Activated naive CD4-positive, alpha-beta T cell (primary cell): ENCODE measurements at regions not wholly inside any gene's neighbourhood (a gene's known extent, or its start where the extent isn't known, plus 50 kb on each side); places are given as distances from the start of the nearest gene placed in this dataset.

ENCODE experiments used
- DNase-seq, 4 experiments: peaks; one replicate each; lab custom pipeline; 2025; lab: John Stamatoyannopoulos, UW

DNA sequence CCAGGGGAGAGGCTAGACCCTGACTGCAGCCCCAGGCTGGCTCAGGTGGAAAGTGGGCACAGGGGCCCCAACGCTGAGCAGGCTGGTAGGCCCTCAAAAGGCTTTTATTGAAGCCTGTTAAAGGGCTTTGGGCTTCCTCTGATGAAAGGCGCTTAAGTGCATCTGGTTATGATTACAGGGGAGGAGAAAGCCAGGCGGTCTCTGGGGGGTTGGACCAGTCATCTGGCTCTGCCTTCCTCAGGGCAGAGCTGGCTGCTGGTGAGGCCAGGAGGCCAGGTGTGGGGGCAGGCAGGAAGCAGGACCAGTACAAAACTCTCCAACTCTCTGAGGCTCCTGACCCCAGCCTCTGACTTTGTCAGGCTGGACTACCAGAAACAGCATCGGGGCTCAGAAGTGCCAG lies 68.8 kb upstream of the BCOR start:
- no peak for DNase-seq

DNA sequence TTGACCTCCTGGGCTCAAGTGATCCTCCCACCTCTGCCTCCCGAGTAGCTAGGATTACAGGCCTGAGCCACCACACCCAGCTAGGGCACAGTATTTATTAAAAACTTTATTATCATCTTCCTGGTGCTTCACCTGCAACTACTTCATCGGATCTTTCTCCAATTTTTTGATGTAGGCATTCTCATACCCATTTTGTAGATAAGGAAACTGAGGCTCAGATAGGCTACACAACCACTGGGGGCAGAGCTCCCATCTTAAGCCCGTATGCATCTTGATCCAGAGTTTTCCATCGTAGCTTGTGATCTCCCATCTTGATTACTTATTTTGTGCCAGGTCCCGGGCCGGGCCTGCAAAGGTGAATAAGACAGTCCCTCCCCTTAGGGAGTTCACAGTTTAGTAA lies 68.1 kb upstream of the BCOR start:
- no peak for DNase-seq

DNA sequence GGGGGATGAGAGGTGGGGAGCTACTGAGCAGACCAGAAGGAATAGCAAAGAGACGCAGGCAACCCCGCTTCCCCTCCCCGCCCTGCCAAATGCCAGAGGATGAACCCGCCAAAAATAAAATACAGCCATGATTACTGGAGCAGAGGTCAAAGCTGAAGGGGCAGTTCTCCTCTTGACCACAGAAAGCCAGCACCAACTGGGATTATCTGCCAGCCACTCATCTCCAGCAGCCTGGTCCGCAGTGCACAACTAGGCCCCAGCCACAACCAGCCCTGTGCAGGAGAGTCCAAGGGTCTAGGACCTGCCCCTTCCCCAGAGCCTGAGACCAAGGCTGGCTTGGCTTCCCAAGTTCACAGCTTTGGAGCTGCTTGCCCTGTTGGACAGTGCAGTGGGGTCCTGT lies 67.4 kb upstream of the BCOR start:
- no peak for DNase-seq

DNA sequence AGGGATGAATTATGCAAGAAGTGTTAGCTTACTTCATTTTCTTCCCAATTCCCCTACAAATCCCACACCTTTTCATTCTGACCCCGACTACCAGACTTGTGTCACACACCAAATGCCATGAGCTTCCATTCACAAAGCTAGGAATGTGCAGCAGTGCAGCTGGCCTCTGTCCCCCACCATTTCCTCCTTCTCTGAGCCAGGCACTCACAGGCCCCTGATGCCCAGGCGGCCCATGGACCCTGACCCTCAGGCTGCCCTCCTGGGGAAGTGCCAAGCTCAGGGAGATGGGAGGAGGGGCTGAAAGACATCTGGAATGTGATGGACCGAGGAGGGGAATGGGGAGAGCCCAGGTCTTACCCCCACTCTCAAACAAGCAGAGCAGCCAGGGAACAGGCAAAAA lies 67.0 kb upstream of the BCOR start:
- DNase-seq, result no peak

DNA sequence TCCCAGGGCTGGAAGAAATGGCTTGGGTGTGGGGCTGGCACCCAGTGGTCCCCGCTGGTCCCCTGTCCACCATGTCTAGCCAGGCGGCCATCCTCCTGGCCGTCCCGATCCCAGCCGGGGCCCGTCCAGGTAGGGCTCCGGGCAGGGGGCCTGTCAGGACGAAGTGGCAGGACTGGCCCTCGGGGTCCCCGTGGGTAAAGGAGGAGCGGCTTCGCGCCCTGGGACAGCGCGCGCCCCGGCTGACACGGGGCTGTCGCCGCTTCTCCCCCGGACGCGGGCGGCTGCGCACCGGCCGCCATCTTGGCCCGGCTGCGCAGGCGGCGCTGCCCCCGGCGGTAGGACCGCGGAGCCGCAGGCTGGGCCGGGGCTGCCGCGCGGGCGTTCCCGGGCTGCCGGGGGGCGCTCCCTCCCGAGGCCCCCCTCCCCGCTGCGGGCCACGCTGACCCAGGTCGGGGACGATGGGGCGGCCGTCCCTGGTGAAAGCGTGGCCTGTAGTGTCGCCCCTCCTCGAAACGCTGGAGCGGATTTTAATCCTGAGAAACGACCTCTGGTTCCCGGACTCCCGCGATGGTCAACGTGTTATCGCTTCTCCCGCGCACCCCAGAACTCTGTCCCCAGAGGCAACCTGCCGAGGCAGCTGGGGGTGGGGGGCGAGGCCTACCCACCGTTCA lies 60.4 kb upstream of the BCOR start:
- peak in 1 of 4 experiments; percentile 29 for DNase-seq

DNA sequence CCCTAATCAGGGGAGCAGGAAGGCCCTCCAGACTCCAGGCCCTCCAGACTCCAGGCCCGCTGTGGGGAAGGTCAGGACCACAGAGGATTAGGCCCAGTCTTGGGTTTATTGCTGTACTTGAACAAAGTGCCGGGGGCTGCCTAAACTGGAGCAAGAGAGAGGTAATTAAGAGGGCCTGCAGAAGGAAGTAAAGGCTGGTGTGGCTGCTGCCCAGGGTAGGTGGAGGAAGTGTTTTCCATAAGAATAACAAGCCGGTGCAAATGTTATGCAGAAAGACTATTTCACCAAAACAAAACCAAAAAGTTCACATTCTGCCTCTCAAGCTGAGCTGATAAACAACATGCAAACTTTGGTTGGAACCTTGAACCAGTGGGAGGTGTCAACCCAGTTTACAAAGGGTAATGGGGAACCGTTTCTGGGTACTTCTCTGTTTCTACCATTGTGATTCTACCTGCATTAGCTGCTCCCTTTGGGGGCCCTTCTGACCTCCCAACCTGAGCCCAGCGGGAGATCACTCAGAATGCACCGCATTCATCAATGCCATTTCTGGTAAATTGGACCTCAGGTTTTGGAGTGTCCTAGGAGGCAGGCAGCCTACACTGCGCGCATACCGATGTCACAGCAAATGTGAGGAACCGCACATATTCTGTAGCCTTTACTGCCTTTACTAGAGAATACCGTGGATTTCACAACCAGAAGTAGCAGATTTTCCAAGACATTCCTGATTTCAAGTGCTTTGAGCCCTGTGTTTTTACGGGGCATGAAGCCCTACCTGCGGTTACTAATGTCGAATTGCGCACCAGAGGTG lies 59.7 kb upstream of the BCOR start:
- no peak for DNase-seq

DNA sequence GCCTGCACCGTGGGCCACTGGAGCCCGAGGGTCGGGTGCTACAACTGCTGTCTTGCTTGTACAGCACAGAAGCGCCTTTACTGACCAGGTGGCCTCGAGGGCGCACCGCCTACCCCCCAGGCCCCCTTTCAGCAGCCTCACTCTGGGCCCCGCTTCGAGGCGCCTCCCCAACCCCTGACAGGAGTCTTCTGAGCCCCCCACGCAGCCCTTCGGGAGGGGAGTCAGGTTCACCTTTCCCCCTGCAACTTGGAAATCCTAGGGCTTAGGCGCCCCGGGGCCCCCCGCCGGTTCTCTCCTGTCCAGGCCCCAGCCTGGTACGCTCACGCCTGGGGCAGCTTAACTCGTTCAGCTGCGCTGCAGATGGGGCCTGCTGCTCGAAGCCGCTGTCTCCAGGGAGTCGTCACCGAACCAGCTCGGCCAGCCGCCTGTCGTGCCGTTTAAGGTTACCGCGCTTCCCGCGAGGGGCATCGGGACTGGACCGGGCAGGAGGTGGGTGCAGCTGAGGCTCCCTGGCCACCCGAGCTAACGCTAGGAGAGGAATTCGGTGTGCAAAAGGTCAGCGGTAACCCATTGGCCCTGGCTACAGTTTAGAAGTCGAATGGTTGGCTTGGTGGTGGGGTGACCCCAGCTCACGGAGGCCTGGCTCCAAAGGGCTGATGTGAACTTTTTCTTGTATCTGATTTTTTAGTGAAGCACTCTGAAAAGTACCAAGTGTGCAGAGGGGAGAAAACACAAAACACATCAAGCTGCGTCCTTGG lies 58.9 kb upstream of the BCOR start:
- DNase-seq, result no peak

DNA sequence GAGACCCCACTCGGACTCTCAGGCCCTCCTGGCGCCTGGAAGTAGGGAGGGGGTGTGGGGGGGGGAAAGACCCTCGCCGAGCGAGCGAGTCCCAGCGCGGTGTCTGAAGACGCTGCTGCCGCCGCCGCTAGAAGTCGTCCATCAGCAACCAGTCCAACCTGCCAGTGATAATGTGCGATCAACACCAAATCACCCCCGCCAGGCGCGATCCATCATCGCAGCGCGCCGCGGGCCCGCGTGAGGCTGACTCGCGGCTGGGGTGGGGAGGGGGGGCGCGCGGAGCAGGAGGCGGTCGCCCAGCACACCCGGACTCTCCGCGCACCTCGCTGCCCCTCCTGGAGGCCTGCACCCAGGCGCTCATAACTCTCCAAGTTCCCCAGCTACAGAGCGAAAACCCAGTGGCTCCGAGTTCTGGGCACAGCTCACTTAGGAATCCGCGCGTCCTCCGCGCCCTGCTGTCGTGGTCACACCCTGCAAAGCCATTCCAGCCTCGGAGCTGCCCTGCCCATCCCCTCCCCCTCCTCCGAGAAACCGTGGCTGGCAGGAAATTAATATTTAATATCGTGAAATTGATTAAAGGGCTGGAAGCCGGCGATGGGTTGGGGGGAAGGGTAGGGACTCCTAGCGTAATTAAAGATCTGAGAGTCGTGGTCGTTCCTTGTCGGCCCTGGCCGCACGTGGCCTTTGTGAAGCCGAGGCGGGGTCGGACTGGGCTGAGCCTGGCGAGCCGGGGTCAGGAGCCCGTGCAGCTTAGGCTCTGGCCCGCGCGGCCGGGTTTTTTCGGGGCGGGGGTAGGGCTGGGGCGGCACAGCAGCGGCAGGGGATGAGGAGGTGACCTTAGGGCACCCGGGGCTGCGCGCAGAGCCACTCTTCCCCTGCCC lies 58.1 kb upstream of the BCOR start:
- DNase-seq, result no peak

DNA sequence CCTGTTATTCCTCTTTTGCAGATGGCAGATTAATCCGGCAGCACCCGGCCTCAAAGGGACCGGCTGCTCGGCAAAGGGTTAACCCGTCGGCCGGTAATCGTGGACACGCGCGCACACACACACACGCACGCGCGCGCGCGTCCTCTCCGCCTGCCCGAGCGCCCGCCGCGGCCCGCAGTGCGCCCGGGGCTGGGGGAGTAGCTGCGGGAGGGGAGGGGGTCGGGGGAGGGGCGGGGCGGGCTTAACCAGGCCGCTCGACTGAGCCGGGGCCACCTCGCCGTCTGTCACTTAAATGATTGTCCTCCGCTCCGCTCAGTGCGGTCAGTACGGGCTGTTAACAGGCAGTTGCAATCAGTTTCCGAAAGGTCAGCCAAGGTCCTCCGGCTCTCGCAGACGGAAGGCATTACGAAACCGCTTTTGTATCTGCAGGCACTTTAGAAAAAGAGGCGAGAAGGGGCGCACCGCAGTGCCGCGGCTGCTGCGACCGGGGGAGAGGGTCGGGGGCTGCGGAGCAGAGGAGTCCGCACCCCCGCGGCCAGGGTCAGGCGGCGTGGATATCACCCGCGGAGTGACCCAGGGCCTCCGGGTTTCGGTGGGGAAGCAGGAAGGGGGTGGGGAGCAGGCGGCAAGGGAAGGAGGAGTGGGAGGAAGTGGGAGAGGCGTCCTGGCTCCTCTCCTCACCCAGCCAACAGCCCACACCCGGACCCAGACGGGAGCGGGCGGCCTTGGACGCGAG lies 57.3 kb upstream of the BCOR start:
- no peak for DNase-seq

DNA sequence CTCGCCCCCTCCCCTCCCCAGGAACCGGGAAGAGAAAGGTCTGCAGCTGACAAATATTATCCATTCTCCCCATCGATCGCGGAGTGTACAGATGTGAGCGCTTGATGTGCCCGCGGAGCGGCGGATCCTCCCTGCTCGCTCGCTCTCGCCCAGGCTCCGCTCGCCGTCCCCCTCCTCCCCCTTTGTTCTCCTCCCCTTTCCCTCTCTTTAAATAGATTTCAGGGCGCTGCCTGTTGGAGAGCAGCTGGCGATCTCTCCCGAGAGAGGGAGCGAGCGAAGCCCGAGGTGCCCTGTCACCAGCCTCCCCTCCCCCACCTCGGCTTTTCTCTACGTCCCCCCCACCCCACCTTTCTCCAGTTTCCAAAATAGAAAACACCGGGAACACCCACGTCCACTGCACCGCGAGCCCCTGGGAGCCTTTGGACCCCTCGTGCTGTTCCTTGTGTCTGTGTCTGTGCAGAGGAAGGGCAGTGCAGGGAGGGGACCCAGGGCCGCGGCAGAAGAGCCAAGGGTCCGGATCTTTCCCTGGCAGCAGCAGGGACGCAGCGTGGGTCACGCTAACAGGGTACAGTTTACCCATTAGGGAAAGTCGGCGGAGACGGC lies 56.6 kb upstream of the BCOR start:
- no peak for DNase-seq

DNA sequence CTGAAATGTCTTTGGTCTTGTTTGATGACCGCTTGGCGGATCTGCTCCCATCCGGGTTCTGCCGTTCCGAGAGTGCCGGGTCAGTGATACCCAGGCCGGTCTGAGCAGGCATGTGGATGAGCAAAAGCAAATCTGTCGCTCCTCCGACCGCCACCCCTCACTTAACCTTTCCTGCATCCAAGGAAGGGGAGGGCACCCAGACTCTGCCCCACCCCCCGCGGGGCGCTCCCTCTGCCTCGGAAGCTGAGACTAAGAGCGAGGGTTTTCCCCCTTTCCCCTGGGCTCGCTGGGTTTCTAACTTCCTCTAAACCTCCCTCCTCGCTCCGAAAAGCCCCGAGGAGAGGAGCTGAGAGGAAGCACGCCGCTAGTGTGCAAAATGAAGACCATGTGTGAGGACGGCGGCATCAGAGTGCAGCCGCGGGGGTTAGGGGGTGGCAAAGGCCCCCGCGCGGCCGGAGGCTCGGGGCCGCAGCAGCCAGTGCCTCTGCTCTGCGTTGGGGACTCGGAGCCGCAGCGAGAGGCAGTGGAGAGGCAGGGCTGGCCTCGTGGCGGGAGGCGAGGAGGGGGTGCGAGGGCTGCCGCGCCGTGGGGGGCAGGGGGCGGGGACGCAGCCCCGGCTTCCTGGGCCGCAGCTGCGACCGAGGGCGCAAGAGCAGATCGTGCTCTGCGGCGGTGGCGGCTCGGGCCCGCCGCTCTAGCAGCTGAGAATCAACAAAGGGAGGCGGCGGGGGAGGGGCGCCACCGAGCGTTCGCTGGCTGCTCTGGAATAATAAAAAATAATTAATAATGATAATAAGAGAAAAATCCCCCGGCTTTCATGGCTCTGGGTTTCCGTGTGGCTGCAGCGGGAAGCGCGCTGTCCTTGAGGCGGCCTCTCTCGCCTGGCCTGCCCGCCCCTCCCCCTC lies 55.8 kb upstream of the BCOR start:
- peak in 2 of 4 experiments; percentile 9 to 33 for DNase-seq

DNA sequence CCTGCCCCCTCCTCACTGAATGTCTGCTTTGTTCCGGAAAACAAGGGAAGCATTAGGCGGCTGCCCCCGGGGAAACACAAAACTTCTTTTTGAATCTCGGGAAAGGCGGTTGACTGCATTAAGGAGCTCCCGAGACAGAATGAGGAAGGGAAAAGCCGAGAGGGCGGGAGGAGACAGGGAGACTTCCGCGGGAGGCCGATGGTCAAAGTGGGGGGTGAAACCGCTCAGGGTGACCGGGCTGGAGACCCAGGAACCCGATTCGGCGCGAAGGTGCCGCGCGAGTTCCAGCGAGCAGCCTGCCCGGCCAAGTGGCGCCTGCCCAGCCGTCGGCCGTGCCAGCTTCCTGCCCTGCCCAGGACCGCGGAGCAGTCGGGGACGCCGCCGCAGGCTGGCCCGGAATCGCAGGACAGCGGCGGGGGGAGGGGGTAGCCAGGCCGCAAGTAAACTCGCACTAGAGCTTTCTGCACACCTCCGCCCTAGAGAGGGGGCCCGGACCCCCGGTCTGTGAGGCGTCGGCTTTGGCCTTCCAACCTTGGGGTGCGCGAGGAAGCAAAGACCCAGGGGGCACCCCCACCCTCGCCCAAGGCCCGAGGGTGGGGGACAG lies 55.1 kb upstream of the BCOR start:
- no peak for DNase-seq

DNA sequence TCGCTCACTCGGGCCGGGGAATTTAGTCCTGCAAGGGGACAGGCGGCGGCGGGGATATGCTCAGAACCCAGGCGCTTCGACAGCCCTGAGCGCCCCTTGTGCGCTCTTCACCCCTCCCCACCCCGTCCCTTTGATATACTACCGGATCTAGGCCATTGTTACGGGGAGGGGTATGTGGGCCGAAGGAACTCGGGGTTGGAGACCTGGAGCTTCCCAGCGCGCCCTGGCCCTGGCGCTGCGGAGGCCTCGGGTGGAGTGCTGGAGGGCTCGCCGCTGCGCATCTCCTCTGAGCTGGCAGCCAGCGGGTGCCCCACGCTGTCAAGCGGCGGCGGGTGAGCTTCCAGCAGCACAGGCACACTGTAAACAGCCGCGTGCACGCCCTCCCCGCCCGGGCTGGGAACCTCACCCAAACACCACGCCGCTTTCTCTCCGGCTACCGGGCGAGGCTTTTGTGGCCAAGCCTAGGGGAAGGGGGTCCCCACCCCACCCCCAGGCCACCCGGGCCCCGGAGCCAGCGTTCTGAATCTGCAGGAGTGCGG lies 54.5 kb upstream of the BCOR start:
- DNase-seq, result peak in 2 of 4 experiments; percentile 9 to 52

DNA sequence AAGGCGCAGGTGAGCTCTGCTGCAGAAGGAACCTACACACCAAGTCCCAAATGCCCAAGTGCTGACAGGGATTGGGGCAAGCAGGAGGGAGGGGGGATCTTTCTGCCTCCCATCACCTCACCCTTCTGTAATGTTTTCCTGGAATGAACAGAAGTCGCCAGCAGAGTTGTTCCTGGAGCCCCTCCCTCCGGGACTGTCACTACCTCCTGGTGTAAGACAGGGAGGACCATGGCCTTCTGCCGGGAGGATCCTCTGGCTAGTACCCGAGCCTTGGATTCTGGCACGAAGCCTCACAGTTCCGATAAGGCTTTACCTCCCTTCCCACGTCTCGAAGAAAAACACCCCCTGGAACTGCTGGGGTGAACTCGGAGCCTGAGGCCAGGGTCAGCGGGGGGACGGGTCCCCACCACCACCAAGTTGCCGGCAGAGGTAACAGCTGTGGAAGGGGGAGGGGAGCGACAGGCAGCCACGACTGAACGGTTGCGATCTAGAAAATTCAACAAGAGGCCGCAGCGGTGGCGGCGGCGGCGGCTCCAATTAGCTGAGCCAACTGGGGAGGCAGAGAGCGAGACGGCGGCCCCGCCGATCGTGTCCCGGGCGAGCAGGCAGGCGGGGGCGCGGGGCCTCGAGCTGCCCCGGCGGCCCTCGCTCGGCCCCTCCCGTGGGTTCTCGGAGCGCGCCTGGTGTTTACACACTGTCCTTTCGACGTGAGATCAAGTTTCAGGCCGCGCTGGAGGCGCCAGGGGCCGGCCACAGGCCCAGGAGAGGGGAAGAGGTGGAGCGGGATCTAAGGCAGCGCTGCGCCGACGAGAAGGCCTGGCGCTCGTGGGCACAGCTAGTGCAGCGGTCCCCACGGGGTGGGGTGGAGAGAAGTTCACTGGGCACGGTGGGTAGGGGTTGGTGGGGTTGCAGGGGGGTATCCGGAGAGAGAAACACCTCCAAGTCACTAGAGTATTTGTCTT lies 53.7 kb upstream of the BCOR start:
- DNase-seq, result no peak

DNA sequence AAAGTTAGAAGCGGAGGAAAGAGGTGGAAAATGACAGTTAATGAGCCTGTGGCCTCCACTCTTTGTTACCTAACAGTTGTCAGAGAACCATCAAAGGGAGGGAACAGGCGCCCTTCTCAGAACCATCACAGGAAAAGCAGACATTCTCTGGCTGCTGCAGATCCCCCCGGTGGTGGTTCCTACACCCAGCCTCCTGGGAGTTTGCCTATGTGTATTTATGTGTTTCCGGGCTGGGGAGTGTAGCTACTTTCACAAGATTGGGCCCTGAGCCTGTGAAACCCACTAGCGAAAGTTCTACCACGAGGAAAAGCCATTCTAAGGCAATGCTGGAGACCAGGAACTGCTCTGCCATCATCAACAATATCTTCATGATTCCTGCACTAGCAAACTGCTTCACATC lies 52.7 kb upstream of the BCOR start:
- no peak for DNase-seq

DNA sequence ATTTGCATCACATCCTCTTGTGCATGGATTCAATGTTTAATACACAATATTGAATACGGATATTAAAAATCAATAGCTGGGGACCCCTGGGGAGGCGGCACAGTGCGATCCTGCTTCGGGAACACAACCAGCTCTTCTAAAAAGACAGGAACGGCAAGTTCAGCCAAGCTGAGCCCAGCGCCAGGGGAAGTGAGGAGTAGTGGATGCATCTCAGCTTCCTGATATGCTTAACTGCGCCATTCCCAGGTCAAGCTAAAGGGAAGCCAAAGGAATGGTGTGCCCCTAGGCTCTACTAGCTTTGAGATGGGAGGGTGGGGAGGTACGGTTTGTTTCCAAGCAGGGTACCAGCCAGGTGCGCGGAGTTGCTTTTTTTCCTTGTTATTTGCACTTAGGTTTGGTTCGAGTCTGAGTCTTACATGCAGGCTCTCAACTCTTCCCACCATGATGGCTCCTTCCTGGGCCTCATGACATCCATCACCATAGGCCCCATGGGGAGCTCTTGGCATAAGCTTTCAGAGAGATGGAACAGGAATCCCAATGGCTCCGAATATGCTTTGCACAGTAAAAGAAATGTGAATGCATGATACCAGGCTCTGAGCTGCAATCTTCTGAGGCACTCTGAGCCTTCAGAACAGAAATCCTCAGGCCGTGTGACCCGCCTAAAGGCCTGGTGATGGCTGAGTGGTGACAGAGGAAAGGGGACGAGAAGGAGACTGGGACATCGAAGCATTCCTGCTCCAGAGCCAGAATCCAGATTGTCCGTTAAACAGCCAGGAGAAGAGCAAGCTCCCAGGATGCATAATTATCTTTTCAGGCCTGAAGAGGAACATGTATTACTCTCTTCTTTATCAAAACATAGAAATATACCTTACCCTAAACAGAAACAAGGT lies 51.8 kb upstream of the BCOR start:
- no peak for DNase-seq
